ENCODE measurements at regions not wholly inside any gene's neighbourhood (a gene's known extent, or its start where the extent isn't known, plus 50 kb on each side); places are given as distances from the start of the nearest gene placed in this dataset.

DNA sequence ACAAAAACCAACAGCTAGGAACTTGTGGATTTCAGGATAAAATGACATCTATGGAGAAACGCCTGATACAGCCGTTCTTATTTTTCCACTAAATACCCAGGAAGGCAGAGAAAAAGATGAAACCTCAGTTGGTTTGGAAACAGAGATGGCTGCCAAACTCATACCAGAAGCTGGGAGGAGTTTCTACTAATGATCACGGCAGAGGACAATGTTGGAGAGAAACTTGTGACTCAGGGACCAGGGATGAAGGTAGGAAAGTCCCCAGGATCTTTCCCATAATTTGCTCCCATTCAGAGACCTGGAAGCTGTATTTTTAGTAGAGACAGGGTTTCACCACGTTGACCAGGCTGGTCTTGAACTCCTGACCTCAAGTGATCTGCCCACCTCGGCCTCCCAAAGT is 187.1 kb upstream of the IER5L start:
- Mint-ChIP-seq H3K4me1 (ENCODE audit: unreplicated experiment) (peaks cover 16% of the 10 kb centered on the region), H3K4me3 (no peak overlapping the region), H3K27me3 (no peaks in the 10 kb centered on the region), H3K36me3 (no peaks in the 10 kb centered on the region), H3K9me3 (peaks cover 6% of the 10 kb centered on the region), H3K27ac (no peak overlapping the region)
- TF ChIP-seq, protein P1, sequence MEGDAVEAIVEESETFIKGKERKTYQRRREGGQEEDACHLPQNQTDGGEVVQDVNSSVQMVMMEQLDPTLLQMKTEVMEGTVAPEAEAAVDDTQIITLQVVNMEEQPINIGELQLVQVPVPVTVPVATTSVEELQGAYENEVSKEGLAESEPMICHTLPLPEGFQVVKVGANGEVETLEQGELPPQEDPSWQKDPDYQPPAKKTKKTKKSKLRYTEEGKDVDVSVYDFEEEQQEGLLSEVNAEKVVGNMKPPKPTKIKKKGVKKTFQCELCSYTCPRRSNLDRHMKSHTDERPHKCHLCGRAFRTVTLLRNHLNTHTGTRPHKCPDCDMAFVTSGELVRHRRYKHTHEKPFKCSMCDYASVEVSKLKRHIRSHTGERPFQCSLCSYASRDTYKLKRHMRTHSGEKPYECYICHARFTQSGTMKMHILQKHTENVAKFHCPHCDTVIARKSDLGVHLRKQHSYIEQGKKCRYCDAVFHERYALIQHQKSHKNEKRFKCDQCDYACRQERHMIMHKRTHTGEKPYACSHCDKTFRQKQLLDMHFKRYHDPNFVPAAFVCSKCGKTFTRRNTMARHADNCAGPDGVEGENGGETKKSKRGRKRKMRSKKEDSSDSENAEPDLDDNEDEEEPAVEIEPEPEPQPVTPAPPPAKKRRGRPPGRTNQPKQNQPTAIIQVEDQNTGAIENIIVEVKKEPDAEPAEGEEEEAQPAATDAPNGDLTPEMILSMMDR (conservative IDR thresholded peaks at IDR 0.05): no peak
- DNase-seq (ENCODE audit: extremely low spot score, unreplicated experiment): no peak

DNA sequence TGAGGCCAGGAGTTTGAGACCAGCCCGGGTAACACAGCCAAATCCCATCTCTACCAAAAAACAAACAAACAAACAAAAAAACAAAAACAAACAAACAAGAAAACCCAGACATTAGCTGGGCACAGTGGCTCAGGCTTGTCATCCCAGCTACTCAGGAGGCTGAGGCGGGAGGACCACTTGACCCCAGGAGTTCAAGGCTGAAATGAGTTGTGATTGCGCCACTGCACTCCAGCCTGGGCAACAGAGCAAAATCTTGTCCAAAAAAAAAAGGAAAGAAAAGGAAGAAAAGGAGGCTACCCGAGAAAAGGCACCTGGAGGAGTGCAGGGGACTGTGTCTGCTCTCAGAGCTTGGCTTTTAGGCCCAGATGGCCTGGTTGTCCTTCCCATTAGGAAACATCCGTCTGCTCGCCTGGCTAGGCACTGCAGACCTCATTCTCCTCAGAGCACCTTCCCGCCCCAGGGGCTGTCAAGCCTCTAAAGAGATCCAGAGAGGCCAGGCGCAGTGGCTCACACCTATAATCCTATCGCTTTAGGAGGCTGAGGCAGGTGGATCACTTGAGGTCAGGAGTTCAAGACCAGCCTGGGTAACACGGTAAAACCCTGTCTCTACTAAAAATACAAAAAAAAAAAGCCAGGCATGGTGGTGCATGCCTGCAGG is 185.3 kb upstream of the IER5L start:
- Mint-ChIP-seq H3K9me3 (no peaks in the 10 kb centered on the region), H3K27me3 (no peaks in the 10 kb centered on the region), H3K4me3 (no peak overlapping the region), H3K4me1 (ENCODE audit: unreplicated experiment) (peaks cover 29% of the 10 kb centered on the region), H3K27ac (no peak overlapping the region), H3K36me3 (no peaks in the 10 kb centered on the region)
- TF ChIP-seq, protein P1 (conservative IDR thresholded peaks at IDR 0.05): no peak
- DNase-seq (ENCODE audit: extremely low spot score, unreplicated experiment): no peak

DNA sequence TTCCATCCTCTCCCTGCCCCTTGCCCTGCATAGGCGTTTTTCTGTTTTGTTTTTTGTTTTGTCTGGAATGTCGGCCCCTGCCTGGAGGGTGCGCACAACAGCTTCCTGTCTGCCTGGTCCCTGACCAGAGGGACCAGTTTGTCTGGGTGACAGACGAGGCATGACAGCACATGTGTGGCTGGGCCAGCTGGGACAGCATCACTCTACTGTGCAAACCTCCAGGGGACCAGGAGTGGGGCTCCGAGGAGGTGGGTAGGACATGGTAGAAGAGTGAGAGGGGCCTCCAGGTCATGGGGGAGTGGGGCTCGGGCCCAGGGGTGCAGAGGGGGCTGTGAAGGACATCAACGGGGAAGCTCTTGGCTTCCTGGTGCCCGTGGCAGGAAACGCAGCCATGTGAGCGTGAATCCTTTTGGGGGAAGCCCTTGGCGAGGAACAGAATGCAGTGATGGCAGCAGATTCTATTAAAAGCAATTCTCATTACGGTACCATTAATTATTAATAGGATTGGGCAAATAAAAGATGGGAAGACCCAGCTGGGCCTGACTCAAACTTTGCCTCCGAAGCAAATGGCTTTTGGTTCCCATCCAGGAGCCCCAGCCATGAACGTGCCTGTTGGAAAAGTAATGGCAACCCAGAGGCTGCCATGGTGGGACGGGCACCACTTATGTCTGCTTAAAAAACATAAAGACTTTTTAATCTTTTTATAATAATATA is 184.4 kb upstream of the IER5L start:
- Mint-ChIP-seq H3K27me3 (no peaks in the 10 kb centered on the region), H3K9me3 (no peaks in the 10 kb centered on the region), H3K36me3 (no peaks in the 10 kb centered on the region), H3K27ac (peak overlapping the region; percentile 88), H3K4me3 (peak overlapping the region; percentile 85), H3K4me1 (ENCODE audit: unreplicated experiment) (peaks cover 29% of the 10 kb centered on the region)
- TF ChIP-seq, protein P1 (conservative IDR thresholded peaks at IDR 0.05): no peak
- DNase-seq (ENCODE audit: extremely low spot score, unreplicated experiment): no peak

DNA sequence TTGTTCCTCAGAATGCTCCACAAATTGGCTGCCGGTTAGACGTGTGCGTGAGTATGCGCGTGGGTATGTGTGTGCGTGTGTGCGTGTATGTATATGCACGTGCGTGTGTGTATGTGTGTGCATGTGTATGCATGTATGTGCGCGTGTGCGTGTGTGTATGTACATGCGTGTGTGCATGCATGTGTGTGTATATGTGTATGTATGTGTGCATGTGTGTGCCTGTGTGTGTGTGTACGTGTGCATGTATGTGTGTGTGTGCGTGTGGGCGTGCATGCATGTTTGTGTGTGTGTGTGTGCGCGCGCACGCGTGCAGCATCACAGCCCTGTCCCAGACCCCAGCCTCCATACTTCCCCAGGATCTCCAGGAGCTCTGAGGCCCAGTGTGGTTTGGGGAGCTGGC is 183.1 kb upstream of the IER5L start:
- no peaks in the 10 kb centered on the region for H3K36me3 Mint-ChIP-seq
- H3K4me3 Mint-ChIP-seq: no peak overlapping the region
- TF ChIP-seq, protein P1 (conservative IDR thresholded peaks at IDR 0.05): no peak
- H3K4me1 Mint-ChIP-seq (ENCODE audit: unreplicated experiment): peaks cover 29% of the 10 kb centered on the region
- no peak overlapping the region for H3K27ac Mint-ChIP-seq
- H3K27me3 Mint-ChIP-seq: no peaks in the 10 kb centered on the region
- no peak for DNase-seq (ENCODE audit: extremely low spot score, unreplicated experiment)
- H3K9me3 Mint-ChIP-seq: no peaks in the 10 kb centered on the region

DNA sequence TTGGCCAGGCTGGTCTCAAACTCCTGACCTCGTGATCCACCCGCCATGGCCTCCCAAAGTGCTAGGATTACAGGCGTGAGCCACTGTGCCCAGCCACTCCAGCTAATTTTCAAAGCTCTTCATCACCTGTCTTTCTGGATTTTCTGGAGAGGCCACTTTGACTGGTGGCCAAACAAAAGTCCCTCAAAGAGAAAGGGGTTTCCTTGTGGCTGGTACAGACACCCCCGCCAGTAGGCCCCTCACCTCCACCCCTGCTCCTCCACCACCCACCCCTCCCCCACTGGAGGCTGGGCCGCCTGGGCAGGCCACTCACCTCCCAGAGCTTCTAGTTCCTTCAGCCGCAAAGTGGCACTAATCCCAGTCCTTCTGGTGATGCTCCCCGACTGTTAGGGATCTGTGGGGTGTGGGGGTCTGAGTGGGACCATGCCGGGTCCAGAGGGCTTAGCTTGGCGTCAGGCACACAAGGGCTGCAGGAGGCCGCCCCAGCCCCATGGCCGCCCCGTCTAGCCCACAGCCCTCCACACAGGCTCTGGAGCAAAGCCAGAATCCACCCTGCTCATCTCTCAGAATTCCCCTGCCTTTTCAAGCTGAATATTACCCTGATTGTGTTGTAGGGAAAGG is 182.0 kb upstream of the IER5L start:
- Mint-ChIP-seq H3K27me3 (no peaks in the 10 kb centered on the region), H3K27ac (no peak overlapping the region), H3K36me3 (no peaks in the 10 kb centered on the region), H3K4me3 (no peak overlapping the region), H3K9me3 (no peaks in the 10 kb centered on the region), H3K4me1 (ENCODE audit: unreplicated experiment) (peaks cover 29% of the 10 kb centered on the region)
- TF ChIP-seq, protein P1 (conservative IDR thresholded peaks at IDR 0.05): no peak
- no peak for DNase-seq (ENCODE audit: extremely low spot score, unreplicated experiment)
